Endothelial cell (in vitro differentiated cells): ENCODE measurements at regions not wholly inside any gene's neighbourhood (a gene's known extent, or its start where the extent isn't known, plus 50 kb on each side); places are given as distances from the start of the nearest gene placed in this dataset.

Experiments
- DNase-seq: peaks from one replicate; pipeline ENCODE4 v3.0.0; 2021; ENCODE audit warnings: low spot score
- H3K27ac Mint-ChIP-seq: one replicate; pipeline ENCODE4 v1.8.0; 2021; ENCODE audit warnings: mixed read lengths, inconsistent platforms; ENCODE audit not compliant: unreplicated experiment
- H3K27me3 Mint-ChIP-seq: one replicate; pipeline ENCODE4 v1.8.0; 2021; ENCODE audit warnings: mild to moderate bottlenecking, moderate library complexity, mixed read lengths, inconsistent platforms; ENCODE audit not compliant: unreplicated experiment
- H3K36me3 Mint-ChIP-seq: one replicate; pipeline ENCODE4 v1.8.0; 2021; ENCODE audit warnings: mild to moderate bottlenecking, low read depth, mixed read lengths, inconsistent platforms; ENCODE audit not compliant: unreplicated experiment
- H3K4me1 Mint-ChIP-seq: one replicate; pipeline ENCODE4 v1.8.0; 2021; ENCODE audit warnings: mild to moderate bottlenecking, mixed read lengths, inconsistent platforms; ENCODE audit not compliant: unreplicated experiment
- H3K4me3 Mint-ChIP-seq: one replicate; pipeline ENCODE4 v1.8.0; 2021; ENCODE audit warnings: mild to moderate bottlenecking, mixed read lengths, inconsistent platforms; ENCODE audit not compliant: unreplicated experiment
- H3K9me3 Mint-ChIP-seq: one replicate; pipeline ENCODE4 v1.8.0; 2021; ENCODE audit warnings: mixed read lengths, inconsistent platforms; ENCODE audit not compliant: unreplicated experiment
- CTCF ChIP-seq: fragments of 200-600 bp; sonication (generic); IDR thresholded peaks from one replicate; pipeline ENCODE4 v1.5.0; 2021; ENCODE audit warnings: antibody characterized with exemption; ENCODE audit not compliant: unreplicated experiment

DNA sequence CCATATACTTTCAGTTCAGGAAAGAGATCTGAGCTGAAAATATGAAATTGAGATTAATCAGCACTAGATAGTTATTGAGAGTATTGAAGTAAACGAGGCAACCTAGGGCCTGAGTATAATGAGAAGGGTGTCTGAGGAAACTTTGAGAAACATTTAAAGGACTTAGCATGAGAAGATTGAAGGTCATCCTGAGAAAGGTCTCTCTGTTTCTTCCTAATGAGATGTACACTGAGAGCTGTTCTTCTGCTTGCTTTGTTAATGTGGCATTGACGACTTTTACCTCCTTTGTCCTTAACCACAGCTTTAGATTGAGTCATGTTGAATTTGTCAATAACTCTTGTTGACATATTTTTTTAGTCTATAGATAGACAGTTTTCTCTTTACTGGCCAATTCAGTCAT, 145.1 kb upstream of the ACTBL2 start:
- DNase-seq: no peak
- TF ChIP-seq CTCF: no peak
- Mint-ChIP-seq H3K27ac (no peak overlapping the region), H3K4me1 (no peaks in the 10 kb centered on the region), H3K27me3 (no peaks in the 10 kb centered on the region), H3K4me3 (no peak overlapping the region), H3K36me3 (no peaks in the 10 kb centered on the region), H3K9me3 (no peaks in the 10 kb centered on the region)

- Mint-ChIP-seq H3K27me3 (no peaks in the 10 kb centered on the region), H3K4me1 (no peaks in the 10 kb centered on the region), H3K36me3 (no peaks in the 10 kb centered on the region), H3K4me3 (no peak overlapping the region), H3K9me3 (no peaks in the 10 kb centered on the region), H3K27ac (no peak overlapping the region)
- TF ChIP-seq CTCF: no peak
- no peak for DNase-seq
Observed at GRCh38 chr5:57626703-57627102, 144.1 kb upstream of the ACTBL2 start.

GRCh38 chr5:57621624-57622023, 139.0 kb upstream of the ACTBL2 start:
- Mint-ChIP-seq H3K9me3 (no peaks in the 10 kb centered on the region), H3K27ac (no peak overlapping the region), H3K4me1 (no peaks in the 10 kb centered on the region), H3K36me3 (no peaks in the 10 kb centered on the region), H3K27me3 (no peaks in the 10 kb centered on the region), H3K4me3 (no peak overlapping the region)
- no peak for TF ChIP-seq CTCF
- no peak for DNase-seq

DNA sequence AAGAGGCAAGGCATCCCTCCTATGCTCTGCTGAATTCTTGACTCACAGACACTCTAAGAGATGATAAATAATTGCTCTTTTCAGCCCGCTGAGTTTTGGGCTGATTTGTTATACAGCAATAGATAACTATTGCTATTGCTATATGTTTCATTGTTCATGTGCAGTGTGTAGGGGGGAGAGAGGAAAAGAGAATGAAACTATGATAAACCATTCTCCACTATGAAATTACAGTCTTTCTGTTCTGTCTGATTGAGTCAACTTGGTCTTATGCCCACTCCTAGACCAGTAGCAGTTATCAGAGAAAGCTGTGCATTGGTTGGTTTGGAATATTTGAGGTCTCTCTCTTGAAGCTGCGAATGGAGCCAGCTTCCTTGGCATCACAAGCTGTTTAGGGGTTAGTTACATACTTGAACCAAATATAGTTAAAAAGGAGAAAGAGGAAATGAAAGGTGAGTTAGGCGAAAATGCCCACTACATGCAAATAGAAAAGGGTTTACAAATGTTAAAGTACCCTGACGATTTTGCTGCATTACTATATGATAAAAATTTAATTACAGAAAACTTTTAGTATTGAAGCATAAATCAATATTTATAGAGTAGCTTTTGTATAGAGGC, 136.3 kb upstream of the ACTBL2 start:
- DNase-seq: no peak
- Mint-ChIP-seq H3K27ac (no peak overlapping the region), H3K4me1 (no peaks in the 10 kb centered on the region), H3K4me3 (no peak overlapping the region), H3K9me3 (no peaks in the 10 kb centered on the region), H3K36me3 (no peaks in the 10 kb centered on the region), H3K27me3 (no peaks in the 10 kb centered on the region)
- no peak for TF ChIP-seq CTCF

DNA sequence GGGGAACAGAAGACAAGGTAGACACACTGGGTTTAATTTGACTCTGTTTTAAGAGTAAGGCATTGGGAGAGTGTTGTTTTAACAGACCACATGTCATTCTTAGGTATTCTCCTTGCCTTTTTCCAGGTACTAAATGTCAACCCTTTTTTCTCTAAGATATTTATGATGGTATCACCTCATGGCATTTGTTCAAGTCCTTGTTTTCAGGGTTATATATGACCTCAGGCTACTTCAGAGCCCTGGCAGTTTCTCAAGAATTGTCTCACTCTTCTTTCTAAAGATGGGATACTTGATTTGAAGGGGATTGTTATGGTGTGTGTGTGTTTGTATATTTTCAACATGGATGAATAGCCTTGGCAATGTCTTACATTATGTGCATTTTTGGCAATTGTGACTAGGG, 131.1 kb upstream of the ACTBL2 start:
- no peaks in the 10 kb centered on the region for H3K9me3 Mint-ChIP-seq
- H3K27me3 Mint-ChIP-seq: no peaks in the 10 kb centered on the region
- H3K4me1 Mint-ChIP-seq: no peaks in the 10 kb centered on the region
- H3K4me3 Mint-ChIP-seq: no peak overlapping the region
- no peak overlapping the region for H3K27ac Mint-ChIP-seq
- DNase-seq: no peak
- H3K36me3 Mint-ChIP-seq: no peaks in the 10 kb centered on the region
- no peak for TF ChIP-seq CTCF
